ENCODE measurements at regions not wholly inside any gene's neighbourhood (a gene's known extent, or its start where the extent isn't known, plus 50 kb on each side); places are given as distances from the start of the nearest gene placed in this dataset.

DNA sequence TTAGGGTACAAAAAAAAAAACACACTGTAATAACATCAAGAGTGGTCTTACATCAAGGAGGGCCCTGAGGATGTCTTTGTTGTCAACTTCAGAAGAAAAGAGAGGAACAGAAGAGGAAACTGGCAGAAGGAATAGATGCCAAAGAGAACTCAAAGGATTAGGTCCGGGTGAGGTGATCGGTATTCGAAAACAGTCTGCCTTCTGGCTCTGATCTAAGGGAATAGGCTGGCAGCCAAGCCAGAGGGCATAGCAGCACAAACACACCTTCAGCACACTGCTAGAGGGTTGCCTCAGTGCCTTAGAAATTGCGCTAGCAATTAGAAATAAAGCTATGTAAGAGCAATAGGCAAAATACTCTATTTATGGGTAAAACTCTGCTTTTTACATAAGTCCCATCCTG lies 91.4 kb upstream of the TTC29 start:
- TF ChIP-seq POLR2A (IDR thresholded peaks at IDR 0.05; ENCODE audit: low read length) (no peak), GATA1 (IDR thresholded peaks at IDR 0.05; ENCODE audit: low read depth, low read length) (no peak)

Data from erythroblast (primary cell).